ENCODE measurements at regions not wholly inside any gene's neighbourhood (a gene's known extent, or its start where the extent isn't known, plus 50 kb on each side); places are given as distances from the start of the nearest gene placed in this dataset.

GRCh38 chr1:30508175-30508448 lies 215.3 kb downstream of the MATN1 start:
- Histone ChIP-seq H3K27ac (ENCODE audit: low read length) (no peak overlapping the region), H3K4me3 (ENCODE audit: low read depth in 1 of 2, low read length in 2 of 2) (no peak overlapping the region), H3K27me3 (ENCODE audit: low read depth, low read length) (no peaks in the 10 kb centered on the region), H3K36me3 (ENCODE audit: control insufficient read depth in 1 of 2, insufficient read depth in 2 of 2, low read length in 2 of 2) (no peaks in the 10 kb centered on the region), H3K4me1 (ENCODE audit: control insufficient read depth in 1 of 2, insufficient read depth in 2 of 2, low read length in 2 of 2) (no peaks in the 10 kb centered on the region), H3K9me3 (ENCODE audit: control insufficient read depth in 1 of 2, low read length in 2 of 2) (no peaks in the 10 kb centered on the region)

GRCh38 chr1:30507401-30508174 lies 215.8 kb downstream of the MATN1 start:
- H3K4me3 ChIP-seq (ENCODE audit: low read depth in 1 of 2, low read length in 2 of 2), result no peak overlapping the region
- H3K4me1 ChIP-seq (ENCODE audit: control insufficient read depth in 1 of 2, insufficient read depth in 2 of 2, low read length in 2 of 2), result no peaks in the 10 kb centered on the region
- H3K27ac ChIP-seq (ENCODE audit: low read length), result no peak overlapping the region
- H3K27me3 ChIP-seq (ENCODE audit: low read depth, low read length), result no peaks in the 10 kb centered on the region
- H3K36me3 ChIP-seq (ENCODE audit: control insufficient read depth in 1 of 2, insufficient read depth in 2 of 2, low read length in 2 of 2), result no peaks in the 10 kb centered on the region
- no peaks in the 10 kb centered on the region for H3K9me3 ChIP-seq (ENCODE audit: control insufficient read depth in 1 of 2, low read length in 2 of 2)

- no peak overlapping the region for H3K4me3 ChIP-seq (ENCODE audit: low read depth in 1 of 2, low read length in 2 of 2)
- H3K9me3 ChIP-seq (ENCODE audit: control insufficient read depth in 1 of 2, low read length in 2 of 2), result peaks cover 0 to 3% of the 10 kb centered on the region in 2 donors
- no peaks in the 10 kb centered on the region for H3K4me1 ChIP-seq (ENCODE audit: control insufficient read depth in 1 of 2, insufficient read depth in 2 of 2, low read length in 2 of 2)
- no peaks in the 10 kb centered on the region for H3K36me3 ChIP-seq (ENCODE audit: control insufficient read depth in 1 of 2, insufficient read depth in 2 of 2, low read length in 2 of 2)
- H3K27me3 ChIP-seq (ENCODE audit: low read depth, low read length), result no peaks in the 10 kb centered on the region
- no peak overlapping the region for H3K27ac ChIP-seq (ENCODE audit: low read length)
These were observed 216.4 kb downstream of the MATN1 start for GRCh38 chr1:30507016-30507312.

GRCh38 chr1:30506291-30507015 lies 216.9 kb downstream of the MATN1 start:
- no peak overlapping the region for H3K27ac ChIP-seq (ENCODE audit: low read length)

GRCh38 chr1:30505853-30506252 lies 217.5 kb downstream of the MATN1 start:
- Histone ChIP-seq H3K4me1 (ENCODE audit: control insufficient read depth in 1 of 2, insufficient read depth in 2 of 2, low read length in 2 of 2) (no peaks in the 10 kb centered on the region), H3K27me3 (ENCODE audit: low read depth, low read length) (no peaks in the 10 kb centered on the region), H3K9me3 (ENCODE audit: control insufficient read depth in 1 of 2, low read length in 2 of 2) (peaks cover 0 to 8% of the 10 kb centered on the region in 2 donors), H3K27ac (ENCODE audit: low read length) (no peak overlapping the region), H3K4me3 (ENCODE audit: low read depth in 1 of 2, low read length in 2 of 2) (no peak overlapping the region), H3K36me3 (ENCODE audit: control insufficient read depth in 1 of 2, insufficient read depth in 2 of 2, low read length in 2 of 2) (no peaks in the 10 kb centered on the region)

More at GRCh38 chr1:30506291-30507015, 216.9 kb downstream of the MATN1 start:
- H3K9me3 ChIP-seq (ENCODE audit: control insufficient read depth in 1 of 2, low read length in 2 of 2), result peaks cover 0 to 8% of the 10 kb centered on the region in 2 donors
- no peaks in the 10 kb centered on the region for H3K27me3 ChIP-seq (ENCODE audit: low read depth, low read length)
- no peaks in the 10 kb centered on the region for H3K4me1 ChIP-seq (ENCODE audit: control insufficient read depth in 1 of 2, insufficient read depth in 2 of 2, low read length in 2 of 2)
- no peaks in the 10 kb centered on the region for H3K36me3 ChIP-seq (ENCODE audit: control insufficient read depth in 1 of 2, insufficient read depth in 2 of 2, low read length in 2 of 2)
- no peak overlapping the region for H3K4me3 ChIP-seq (ENCODE audit: low read depth in 1 of 2, low read length in 2 of 2)

- Histone ChIP-seq H3K27me3 (ENCODE audit: low read depth, low read length) (no peaks in the 10 kb centered on the region), H3K36me3 (ENCODE audit: control insufficient read depth in 1 of 2, insufficient read depth in 2 of 2, low read length in 2 of 2) (no peaks in the 10 kb centered on the region), H3K4me3 (ENCODE audit: low read depth in 1 of 2, low read length in 2 of 2) (no peak overlapping the region), H3K4me1 (ENCODE audit: control insufficient read depth in 1 of 2, insufficient read depth in 2 of 2, low read length in 2 of 2) (no peaks in the 10 kb centered on the region), H3K9me3 (ENCODE audit: control insufficient read depth in 1 of 2, low read length in 2 of 2) (no peaks in the 10 kb centered on the region), H3K27ac (ENCODE audit: low read length) (no peak overlapping the region)
These were observed 230.9 kb downstream of the MATN1 start for GRCh38 chr1:30492451-30492850.

GRCh38 chr1:30491831-30492230 lies 231.6 kb downstream of the MATN1 start:
- Histone ChIP-seq H3K27ac (ENCODE audit: low read length) (no peak overlapping the region), H3K4me3 (ENCODE audit: low read depth in 1 of 2, low read length in 2 of 2) (no peak overlapping the region), H3K9me3 (ENCODE audit: control insufficient read depth in 1 of 2, low read length in 2 of 2) (no peaks in the 10 kb centered on the region), H3K4me1 (ENCODE audit: control insufficient read depth in 1 of 2, insufficient read depth in 2 of 2, low read length in 2 of 2) (no peaks in the 10 kb centered on the region), H3K36me3 (ENCODE audit: control insufficient read depth in 1 of 2, insufficient read depth in 2 of 2, low read length in 2 of 2) (no peaks in the 10 kb centered on the region), H3K27me3 (ENCODE audit: low read depth, low read length) (no peaks in the 10 kb centered on the region)

GRCh38 chr1:30490554-30491053 lies 232.8 kb downstream of the MATN1 start:
- Histone ChIP-seq H3K9me3 (ENCODE audit: control insufficient read depth in 1 of 2, low read length in 2 of 2) (no peaks in the 10 kb centered on the region), H3K27ac (ENCODE audit: low read length) (no peak overlapping the region), H3K4me1 (ENCODE audit: control insufficient read depth in 1 of 2, insufficient read depth in 2 of 2, low read length in 2 of 2) (no peaks in the 10 kb centered on the region), H3K36me3 (ENCODE audit: control insufficient read depth in 1 of 2, insufficient read depth in 2 of 2, low read length in 2 of 2) (no peaks in the 10 kb centered on the region), H3K4me3 (ENCODE audit: low read depth in 1 of 2, low read length in 2 of 2) (no peak overlapping the region), H3K27me3 (ENCODE audit: low read depth, low read length) (no peaks in the 10 kb centered on the region)

GRCh38 chr1:30489737-30490389 lies 233.5 kb downstream of the MATN1 start:
- Histone ChIP-seq H3K9me3 (ENCODE audit: control insufficient read depth in 1 of 2, low read length in 2 of 2) (no peaks in the 10 kb centered on the region), H3K4me1 (ENCODE audit: control insufficient read depth in 1 of 2, insufficient read depth in 2 of 2, low read length in 2 of 2) (no peaks in the 10 kb centered on the region), H3K27ac (ENCODE audit: low read length) (no peak overlapping the region), H3K27me3 (ENCODE audit: low read depth, low read length) (no peaks in the 10 kb centered on the region), H3K4me3 (ENCODE audit: low read depth in 1 of 2, low read length in 2 of 2) (no peak overlapping the region), H3K36me3 (ENCODE audit: control insufficient read depth in 1 of 2, insufficient read depth in 2 of 2, low read length in 2 of 2) (no peaks in the 10 kb centered on the region)

- no peaks in the 10 kb centered on the region for H3K36me3 ChIP-seq (ENCODE audit: control insufficient read depth in 1 of 2, insufficient read depth in 2 of 2, low read length in 2 of 2)
These were observed 235.0 kb downstream of the MATN1 start for GRCh38 chr1:30488324-30488913.

GRCh38 chr1:30487042-30487441 lies 236.3 kb downstream of the MATN1 start:
- no peaks in the 10 kb centered on the region for H3K36me3 ChIP-seq (ENCODE audit: control insufficient read depth in 1 of 2, insufficient read depth in 2 of 2, low read length in 2 of 2)
- H3K27me3 ChIP-seq (ENCODE audit: low read depth, low read length), result peaks cover 3% of the 10 kb centered on the region
- no peaks in the 10 kb centered on the region for H3K4me1 ChIP-seq (ENCODE audit: control insufficient read depth in 1 of 2, insufficient read depth in 2 of 2, low read length in 2 of 2)
- no peak overlapping the region for H3K4me3 ChIP-seq (ENCODE audit: low read depth in 1 of 2, low read length in 2 of 2)
- H3K27ac ChIP-seq (ENCODE audit: low read length), result no peak overlapping the region
- H3K9me3 ChIP-seq (ENCODE audit: control insufficient read depth in 1 of 2, low read length in 2 of 2), result peaks cover 7 to 15% of the 10 kb centered on the region in 2 donors

More at GRCh38 chr1:30488324-30488913, 235.0 kb downstream of the MATN1 start:
- Histone ChIP-seq H3K27ac (ENCODE audit: low read length) (no peak overlapping the region), H3K9me3 (ENCODE audit: control insufficient read depth in 1 of 2, low read length in 2 of 2) (peaks cover 0 to 1% of the 10 kb centered on the region in 2 donors), H3K4me3 (ENCODE audit: low read depth in 1 of 2, low read length in 2 of 2) (no peak overlapping the region), H3K4me1 (ENCODE audit: control insufficient read depth in 1 of 2, insufficient read depth in 2 of 2, low read length in 2 of 2) (no peaks in the 10 kb centered on the region), H3K27me3 (ENCODE audit: low read depth, low read length) (peaks cover 3% of the 10 kb centered on the region)
